Activated T-cell treated with anti-CD3 and anti-CD28 coated beads for 24 hours (primary cell): ENCODE measurements at regions not wholly inside any gene's neighbourhood (a gene's known extent, or its start where the extent isn't known, plus 50 kb on each side); places are given as distances from the start of the nearest gene placed in this dataset.
"Not testable (repeated sequence)": the region's sequence is repeated elsewhere in the genome, so short reads cannot be mapped to it uniquely, and the experiment has no call there.

ENCODE experiments used
- DNase-seq: peaks from one replicate; pipeline ENCODE4 v3.0.0-alpha.2; 2020; ENCODE audit warnings: low read depth

- DNase-seq: no peak
Measured at GRCh38 chr14:89565607-89566006, 148.6 kb upstream of the FOXN3 start.

DNA sequence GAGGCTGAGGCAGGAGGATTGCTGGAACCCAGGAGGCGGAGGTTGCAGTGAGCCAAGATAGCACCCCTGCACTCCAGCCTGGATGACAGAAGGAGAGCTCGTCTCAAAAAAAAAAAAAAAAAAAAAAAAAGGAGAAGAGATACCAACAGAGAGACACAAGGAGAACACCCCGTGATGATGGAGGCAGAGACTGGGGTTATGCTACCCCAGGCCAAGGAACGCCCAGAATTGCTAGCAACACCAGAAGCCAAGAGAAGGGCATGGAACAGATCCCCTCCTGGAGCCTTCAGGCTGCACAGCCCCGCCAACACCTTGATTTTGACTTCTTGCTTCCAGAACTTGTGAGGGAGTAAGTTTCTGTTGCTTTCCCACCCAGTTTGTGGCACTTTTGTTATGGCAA is 148.0 kb upstream of the FOXN3 start:
- DNase-seq: no peak

DNA sequence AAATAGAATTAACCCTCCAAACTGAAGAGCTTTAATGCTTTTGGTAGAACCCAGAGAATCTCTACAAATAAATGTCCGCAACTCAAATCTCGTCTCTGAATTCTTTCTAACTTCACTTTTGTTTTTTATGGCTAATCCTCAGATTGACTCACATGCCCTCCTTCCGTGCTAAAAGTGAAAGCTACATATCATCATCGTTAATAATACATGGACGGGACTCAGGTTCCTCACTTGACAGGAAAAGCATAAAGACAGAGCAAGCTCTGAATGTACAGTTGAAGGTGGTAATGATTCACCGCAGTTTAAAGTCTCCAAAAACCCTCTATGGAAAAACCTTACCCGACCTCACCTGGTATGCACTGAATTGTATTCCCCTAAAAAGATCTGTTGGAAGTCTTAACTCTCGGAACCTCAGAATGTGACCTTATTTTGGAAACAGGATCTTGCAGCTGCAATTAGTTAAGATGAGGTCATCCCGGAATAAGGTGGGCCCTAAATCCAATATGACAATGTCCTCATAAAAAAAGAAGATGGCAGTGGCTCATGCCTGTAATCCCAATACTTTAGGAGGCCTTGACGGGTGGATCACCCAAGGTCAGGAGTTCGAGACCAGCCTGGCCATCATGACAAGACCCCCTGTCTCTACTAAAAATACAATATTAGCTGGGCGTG is 147.4 kb upstream of the FOXN3 start:
- DNase-seq: no peak

- DNase-seq: no peak
Measured at GRCh38 chr14:89563471-89563870, 146.4 kb upstream of the FOXN3 start.

GRCh38 chr14:89551955-89552354 is 134.9 kb upstream of the FOXN3 start:
- DNase-seq: no peak

- DNase-seq: no peak
Measured at GRCh38 chr14:89551432-89551831, 134.4 kb upstream of the FOXN3 start.

DNA sequence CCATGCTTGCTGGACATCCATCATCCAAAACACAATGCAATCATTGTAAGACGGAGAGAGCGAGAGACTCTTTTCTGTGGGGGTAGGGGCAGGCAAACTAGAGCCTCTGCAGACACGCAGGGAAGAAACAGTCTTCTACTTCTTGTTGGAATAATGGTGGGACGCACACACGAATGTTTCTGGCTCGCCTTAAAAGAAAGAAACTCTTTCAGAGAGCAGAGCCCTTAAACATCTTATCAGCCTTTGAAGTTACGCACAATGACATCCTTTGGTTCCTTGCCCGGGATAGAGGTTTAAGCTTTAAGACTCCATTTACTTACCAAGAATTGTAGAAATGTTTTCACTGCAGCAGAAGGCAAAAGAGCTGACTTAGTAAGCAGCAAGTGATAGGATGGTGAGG is 133.8 kb upstream of the FOXN3 start:
- no peak for DNase-seq

GRCh38 chr14:89549381-89550125 is 132.5 kb upstream of the FOXN3 start:
- DNase-seq: no peak

GRCh38 chr14:89547047-89547446 is 130.0 kb upstream of the FOXN3 start:
- not testable (repeated sequence) for DNase-seq

DNA sequence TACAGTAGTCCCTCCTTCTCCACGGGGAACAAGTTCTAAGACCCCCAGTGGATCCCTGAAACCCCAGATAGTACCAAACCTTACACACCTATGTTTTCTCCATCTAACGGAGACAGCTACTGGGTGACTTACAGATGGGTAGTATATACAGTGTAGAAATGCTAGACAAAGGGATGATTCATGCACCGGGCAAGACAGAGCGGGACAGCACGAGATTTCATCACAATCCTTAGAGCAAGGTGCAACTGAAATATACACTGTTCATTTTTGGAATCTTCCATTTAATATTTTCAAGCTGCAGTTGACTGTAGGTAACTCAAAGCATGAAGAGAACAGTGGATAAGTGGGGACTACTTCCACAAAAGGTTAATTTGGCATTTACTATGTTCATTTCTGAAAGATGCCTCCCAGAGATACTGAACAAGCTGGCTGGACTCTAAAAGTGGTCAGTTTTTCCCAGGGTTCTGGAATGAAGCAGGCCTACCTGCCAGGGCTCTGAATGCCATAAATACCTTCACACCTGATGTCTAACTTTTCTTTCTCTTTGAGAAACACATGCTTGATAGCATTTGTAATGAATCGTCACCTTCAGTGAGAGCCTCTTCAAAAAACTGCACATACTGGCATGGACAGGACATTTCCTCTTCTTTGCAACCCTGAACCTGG is 127.7 kb upstream of the FOXN3 start:
- no peak for DNase-seq

DNA sequence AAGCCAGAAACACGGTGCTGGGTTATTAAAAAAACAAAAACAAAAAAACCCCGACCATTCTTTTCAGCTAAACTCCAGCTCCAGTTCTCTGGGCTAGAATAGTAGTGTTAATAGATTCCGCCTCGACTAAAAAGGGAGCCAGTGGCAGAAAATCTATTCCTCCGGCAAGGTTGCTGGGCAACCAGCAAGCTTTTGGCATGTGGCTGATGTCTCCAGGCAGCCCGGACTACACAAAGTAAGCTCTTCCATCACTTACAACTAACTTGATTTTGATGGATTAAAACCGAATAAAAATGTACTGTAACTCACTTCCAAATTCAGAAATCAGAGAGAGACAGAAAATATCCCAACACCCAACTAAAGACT is 126.4 kb upstream of the FOXN3 start:
- DNase-seq: no peak

DNA sequence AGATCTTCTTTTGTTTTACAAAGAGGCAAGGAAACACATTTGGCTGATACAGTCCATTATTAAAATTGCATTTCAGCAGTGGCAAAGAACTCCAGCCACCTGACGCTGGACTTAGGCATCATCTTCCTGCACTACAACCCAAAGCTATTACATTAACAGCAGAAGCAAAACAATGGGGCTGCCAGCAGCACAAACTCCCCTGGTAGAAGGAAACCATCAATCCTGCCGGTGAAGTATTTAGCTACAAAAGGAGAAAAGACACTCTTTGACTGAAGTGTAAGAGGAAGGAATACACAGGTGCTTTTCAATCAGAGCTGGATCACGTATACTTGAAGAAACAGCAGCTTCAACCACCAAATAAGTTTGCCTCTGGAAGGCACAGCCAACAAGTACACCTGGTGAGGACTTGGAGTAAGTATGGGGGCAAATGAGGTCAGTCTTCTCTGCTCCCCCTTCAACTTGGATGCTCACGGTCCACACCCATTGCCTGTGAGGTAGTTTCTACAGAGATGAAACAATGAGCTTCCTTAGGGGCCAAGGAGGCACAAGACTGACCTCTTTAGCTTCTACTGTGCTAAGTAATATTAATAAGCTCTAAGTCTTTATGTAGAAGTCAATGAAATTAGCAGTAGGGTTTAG is 125.9 kb upstream of the FOXN3 start:
- DNase-seq: no peak

DNA sequence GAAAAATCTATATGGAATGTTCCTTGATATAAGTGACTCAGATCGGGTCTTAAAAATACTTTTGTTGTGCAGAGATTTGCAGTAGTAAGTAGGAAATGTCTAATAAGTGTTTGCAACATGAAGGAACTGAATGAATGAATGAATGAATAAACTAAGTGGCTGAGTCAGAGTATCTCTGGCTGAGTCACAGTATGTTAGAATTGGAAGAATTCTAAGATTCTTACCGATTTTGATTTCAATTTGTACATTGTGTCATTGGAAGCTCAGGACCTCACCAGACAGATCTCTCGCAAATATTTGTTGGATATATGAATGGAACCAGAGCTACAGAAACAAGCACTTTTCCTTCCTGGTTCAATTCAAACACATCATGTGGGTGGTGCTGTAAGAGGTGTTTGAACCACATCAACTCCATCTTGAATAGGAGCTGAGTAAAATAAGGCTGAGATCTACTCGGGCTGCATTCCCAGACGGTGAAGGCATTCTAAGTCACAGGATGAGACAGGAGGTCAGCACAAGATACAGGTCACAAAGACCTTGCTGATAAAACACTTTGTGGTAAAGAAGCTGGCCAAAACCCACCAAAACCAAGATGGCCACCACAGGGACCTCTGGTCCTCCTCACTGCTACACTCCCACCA is 123.9 kb upstream of the FOXN3 start:
- DNase-seq: no peak

- no peak for DNase-seq
Measured at GRCh38 chr14:89540009-89540829, 123.2 kb upstream of the FOXN3 start.

DNA sequence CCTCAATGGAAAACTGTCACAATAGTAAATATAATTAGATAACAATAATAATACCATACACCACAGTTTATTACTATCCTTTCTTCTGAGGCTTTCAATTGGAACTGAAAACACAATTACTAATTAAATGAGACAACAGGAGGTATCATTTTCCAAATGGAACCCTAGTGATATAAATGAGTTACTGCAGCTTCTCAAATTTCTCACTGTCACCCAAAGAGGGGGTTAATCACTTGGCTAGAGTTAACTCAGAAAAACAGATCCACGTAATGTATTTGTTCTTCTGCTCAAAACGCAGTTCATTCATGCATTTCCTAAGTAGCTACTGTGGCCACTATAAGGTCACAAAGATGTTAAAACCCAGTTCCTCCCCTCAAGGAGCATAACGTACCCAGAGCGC is 120.9 kb upstream of the FOXN3 start:
- no peak for DNase-seq

- no peak for DNase-seq
Measured at GRCh38 chr14:89534902-89535685, 118.1 kb upstream of the FOXN3 start.

GRCh38 chr14:89533766-89534165 is 116.7 kb upstream of the FOXN3 start:
- DNase-seq: no peak

DNA sequence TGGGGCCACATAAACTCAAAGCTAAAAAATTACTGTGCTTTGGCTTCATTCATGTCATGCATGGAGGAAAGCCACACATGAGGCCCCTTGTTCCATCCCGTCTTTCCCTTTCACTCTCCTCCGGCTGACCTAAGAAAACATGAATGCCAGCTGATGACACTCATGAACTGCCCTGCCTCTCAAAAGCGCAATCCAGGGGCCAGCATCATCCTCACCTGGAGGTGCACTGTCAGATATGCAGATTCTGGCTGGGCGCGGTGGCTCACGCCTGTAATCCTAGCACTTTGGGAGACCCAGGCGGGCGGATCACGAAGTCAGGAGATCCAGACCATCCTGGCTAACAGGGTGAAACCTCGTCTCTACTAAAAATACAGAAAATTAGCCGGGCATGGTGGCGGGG is 116.1 kb upstream of the FOXN3 start:
- no peak for DNase-seq

DNA sequence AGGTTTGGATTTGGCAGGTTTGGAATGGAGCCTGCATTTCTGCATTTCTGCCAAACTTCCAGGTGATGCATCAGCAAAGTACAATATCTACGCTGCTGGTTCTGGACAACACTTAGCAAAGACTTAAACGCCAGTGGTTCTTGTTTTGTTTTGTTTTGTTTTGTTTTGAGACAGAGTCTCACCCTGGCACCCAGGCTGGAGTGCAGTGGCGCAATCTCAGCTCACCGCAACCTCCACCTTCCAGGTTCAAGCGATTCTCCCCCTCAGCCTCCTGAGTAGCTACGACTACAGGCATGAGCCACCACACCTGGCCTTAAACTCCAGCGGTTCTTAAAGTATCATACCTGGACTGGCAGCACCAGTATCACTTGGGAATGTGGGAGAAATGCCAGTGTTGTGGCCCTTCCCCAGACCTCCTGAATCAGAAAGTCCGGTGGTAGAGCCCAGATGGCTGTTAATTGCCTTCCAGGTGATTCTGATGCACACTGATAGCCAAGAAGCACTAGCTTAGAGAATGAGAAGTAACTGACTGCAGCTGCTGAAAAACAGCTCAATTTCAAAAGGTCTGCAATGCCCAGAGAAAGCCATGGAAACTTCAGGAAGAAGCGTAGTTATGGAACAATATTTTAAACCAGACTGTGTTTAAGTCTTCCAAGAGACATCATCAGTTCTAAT is 114.8 kb upstream of the FOXN3 start:
- no peak for DNase-seq

- DNase-seq: no peak
Measured at GRCh38 chr14:89524990-89525667, 108.1 kb upstream of the FOXN3 start.
